ENCODE measurements at regions not wholly inside any gene's neighbourhood (a gene's known extent, or its start where the extent isn't known, plus 50 kb on each side); places are given as distances from the start of the nearest gene placed in this dataset.

DNA sequence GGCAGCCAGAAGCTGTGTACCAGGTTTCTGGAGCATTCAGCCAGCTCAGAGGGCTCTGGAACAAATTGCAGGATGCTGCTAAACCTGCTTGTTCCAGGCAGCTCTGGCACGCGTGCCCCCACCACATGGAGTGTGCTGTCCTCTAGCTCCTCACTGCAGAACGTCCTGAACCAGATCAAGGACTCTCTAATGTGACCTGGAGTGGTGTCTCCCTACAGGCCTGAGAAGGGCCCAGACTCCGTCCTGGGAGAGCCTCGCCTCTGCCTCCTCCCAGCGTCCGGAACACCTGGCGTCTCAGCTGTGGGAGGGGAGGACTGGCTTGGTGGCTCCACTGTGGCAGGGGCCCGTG, 115.6 kb upstream of the GPC1 start:
- no peak for DNase-seq (ENCODE audit: low read depth in 2 of 2)

DNA sequence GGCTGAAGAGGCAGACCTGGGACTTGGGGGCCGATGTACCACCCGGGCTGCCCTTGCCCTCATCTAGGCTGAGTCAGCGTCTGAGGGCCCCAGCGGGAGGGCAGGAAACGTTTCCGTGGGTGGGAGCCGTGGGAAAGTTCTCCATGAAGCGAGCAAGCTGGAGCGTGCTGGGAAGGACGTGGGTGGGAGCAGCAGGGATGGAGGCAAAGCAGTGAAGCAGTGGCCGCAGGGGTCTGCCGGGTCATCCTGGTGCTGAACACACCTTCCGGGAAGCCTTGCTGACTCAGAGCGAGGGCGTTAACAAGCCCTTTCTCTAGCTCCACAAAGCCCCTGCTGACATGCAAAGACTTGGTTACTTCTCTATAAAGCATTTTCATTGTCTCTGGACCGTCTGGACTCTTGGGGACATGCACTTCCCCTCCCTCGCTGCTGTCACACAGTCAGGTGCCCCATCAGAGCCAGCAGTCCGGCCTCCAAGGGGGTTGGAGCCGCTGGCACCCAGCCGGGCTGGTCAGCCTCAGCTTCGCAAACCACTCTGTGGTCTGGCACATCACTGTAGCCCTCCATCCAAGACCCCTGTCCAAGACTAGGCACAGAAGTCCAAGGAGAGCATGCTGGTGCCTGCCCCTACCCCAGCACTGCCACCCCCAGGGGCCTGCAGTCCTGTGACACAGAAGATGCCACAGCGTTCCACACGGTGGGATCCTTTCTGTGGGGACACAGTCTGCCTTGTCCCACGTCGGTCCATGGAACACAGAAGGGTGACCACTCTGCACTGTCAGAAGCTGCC, 115.1 kb upstream of the GPC1 start:
- no peak for DNase-seq (ENCODE audit: low read depth in 2 of 2)

DNA sequence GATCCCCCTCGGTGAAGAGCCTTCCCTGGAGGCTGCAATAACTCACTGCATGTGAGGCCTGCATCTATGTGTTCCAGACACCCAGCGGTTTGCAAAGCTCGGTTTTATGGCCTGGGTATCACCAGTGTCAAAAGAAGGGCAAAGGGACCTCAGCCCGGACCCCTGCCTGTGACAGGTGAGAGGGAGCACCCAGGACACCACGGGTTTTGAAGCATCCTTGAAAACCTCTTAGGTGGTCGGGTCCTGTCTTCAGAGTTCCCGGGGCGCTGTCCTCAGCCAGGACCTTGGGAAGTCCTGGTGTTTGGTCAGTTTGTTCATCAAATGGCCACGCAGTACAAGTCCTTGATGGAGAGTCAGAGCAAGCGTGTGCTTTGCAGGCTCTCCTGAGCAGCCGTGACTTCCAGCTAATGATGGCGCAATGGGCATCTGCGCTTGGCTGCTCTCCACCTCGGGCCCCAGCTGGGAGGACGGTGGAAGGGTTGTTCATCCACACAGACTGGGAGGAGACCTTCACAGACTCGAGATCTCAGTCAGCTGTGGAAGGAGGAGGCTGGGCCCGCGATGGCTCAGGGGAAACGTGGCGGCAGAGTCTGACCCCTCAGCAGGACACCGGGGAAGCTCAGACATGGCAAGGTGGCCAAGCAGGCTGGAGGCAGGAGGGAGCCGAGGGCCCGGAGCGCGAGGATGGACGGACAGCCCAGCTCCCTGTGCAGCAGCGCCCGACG, 113.1 kb upstream of the GPC1 start:
- DNase-seq (ENCODE audit: low read depth in 2 of 2), result no peak

DNA sequence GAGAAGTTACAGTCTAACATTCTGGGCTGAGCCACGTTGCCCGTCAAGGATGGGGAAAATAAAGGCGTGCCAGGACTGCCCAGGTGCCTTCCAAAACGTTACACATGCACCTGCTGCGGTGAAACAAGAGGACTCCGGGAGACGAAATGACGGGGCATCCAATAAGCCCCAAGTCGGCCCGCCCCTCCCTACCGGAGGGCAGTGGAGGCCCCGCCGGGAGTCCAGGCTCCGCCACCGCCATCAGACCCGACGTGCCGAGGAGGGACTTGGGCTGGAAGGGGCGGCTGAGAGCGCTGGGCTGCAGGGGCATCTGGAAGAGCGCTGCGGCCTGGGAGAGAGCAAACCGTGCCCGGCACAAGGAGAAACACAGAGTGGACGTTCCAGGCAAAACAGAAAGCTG, 112.5 kb upstream of the GPC1 start:
- DNase-seq (ENCODE audit: low read depth in 2 of 2), result no peak

DNA sequence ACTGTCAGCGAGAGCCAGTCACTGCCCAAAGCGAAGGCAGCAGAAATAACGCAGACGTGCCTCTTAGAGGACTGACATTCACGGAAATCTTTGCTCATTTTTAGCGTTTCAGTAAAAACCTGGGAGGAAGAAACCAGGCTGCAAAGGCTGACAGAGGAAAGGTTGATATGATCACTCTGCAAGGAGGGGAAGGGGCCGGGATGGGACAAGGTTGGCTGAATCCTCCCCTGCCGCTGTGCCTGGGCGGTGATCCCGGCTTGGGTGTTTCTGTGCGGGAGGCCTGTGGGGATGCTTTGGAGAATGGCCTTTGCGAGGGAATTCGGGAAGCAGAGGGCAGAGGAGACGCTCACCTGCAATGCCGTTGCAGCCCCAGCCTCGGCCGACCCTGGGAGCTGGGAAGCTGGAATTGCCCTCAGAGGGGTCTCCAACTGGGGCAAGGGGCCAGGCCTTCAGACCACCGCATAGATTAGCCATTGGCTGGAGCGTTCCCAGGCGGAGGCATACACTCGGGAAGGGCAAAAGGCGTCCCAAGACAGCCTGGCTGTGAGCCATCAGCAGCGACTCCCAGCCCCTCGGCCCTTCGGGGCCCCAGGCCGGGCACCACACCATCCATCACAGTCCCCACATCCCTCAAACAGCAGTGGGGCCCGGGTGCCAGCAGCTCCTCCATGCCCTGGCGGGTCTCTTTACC, 111.7 kb upstream of the GPC1 start:
- DNase-seq (ENCODE audit: low read depth in 2 of 2), result no peak

DNA sequence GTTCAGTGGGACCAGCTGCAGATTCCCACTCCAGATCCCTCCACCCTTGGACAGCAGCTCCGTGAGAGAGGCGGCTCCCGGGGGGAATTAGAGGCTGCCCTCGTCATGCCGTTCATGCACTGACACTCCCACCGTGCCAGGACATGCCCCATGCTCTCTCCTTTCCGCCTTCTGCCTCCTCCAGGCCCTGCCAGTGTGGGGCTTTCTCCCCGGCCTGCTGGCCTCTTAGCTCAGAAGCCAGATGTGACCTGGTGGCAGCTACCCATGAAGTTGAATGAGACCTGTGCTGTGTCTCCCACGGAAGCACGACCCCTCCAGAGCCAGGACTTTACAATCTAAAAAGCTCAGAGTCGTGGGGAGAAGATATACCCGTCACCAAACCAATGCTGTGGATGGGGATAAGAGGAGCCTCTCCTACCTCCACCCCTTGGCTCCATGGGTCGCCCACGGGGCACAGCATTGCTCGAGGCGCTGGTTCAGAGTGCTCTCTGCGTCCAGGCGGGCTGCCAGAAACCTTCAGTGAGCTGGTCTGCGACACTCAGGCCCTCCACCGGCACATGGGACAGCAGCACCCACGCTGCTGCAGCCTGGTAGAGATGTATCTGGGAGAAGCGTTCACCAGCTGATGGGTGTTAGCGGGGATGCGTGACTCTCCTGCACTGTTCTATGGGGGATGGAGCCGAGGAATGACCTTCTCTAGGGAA, 111.0 kb upstream of the GPC1 start:
- DNase-seq (ENCODE audit: low read depth in 2 of 2), result no peak

DNA sequence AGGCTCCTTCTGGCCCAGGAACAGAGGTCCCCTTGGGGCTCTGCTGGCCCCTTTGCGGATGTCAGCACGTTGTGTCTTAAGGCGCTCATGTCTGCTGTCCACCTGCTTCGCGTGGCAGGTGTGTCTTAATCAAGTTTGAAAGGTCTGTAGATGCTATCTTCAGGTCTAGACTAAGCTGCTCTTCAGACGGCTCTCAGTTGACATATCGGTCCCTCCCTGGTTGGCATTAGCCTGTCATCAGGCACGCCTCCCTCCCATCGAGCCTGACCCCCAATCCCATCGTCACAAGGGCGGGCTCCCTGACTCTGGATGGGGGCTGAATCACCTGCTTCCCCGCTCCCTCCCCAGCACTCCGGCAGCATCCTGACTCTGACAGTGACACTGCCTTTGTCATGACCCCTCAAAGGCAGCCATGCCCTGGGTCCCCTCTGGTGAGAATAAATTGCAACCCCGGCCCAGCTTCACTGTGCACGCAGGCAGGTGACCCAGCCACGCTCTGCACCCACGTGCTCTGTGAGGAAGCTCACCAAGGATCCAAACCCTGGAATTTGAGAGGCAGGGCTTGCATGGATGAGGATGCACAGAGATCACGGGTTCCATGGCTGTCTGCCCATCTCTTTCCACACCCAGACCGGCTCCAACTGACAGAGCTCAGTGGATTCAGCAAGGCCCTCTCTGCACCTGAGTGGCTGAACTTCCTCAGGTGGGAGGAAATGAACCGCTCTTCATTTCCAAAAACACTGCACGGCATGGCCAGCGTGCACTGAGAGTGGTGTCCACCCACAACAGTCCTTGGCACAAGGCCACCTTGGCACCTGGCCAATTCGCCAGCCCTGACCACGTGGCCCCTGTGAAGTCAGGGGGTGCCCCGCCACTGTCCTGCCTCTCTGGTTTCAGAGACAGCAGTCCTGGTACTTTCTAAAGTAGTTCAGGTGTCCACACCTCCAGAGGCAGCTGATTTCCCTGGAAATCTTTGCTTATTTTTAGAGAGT, 110.2 kb upstream of the GPC1 start:
- no peak for DNase-seq (ENCODE audit: low read depth in 2 of 2)

DNA sequence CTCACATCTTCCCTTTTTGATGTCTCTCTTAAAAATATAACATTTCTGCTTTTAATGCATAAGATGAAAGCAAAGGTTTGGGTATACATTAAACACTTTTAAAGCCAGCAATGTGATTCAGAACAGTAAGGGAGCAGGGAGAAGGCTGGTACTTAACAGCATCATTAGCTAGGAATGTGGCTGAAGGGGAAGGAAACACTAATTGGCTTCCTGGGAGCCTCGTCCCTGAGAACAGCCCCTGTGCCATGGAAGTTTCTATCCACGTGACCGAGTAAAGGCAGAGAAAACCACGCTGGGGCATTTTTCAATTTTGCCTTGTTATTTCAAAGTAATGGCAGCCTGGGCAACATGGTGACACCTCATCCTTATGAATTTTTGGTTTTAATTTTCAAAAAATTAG, 109.2 kb upstream of the GPC1 start:
- no peak for DNase-seq (ENCODE audit: low read depth in 2 of 2)

DNA sequence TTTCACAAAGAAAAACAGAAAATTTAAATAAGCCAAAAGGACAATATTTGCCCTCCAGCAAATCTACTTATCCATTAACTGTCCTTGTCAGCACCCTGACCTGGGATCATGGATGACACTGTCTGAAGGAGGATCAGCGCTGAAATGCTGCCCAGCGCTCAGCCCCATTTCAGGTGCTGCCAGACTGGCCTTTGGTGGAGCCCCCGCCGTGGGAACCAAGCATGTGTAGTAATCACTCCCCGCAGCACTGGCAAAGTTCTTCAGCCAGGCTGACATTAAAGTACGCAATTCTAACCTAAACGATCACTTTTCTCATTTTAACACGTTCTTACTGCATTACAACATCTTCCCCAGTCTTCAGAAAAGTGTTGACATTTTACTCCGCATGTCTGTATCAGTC, 108.6 kb upstream of the GPC1 start:
- DNase-seq (ENCODE audit: low read depth in 2 of 2), result no peak

DNA sequence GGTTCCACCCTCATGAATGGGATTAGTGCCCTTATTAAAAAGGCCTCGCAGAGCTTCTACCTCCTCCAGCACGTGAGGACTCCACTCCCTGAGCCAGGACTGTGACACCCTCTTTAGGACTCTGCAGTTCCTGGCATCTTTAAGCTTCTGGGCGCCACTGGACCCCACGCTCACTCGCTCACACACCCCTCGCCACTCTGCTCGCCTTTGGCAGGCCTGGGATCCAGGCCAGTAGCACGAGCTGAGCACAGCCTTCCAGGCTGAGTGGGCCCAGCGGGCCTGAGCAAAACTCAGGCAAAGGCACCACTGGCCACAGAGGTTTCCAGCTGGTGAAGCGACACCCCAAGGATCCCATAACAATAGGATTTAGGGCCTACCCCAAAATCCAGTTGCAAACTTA, 107.9 kb upstream of the GPC1 start:
- no peak for DNase-seq (ENCODE audit: low read depth in 2 of 2)

DNA sequence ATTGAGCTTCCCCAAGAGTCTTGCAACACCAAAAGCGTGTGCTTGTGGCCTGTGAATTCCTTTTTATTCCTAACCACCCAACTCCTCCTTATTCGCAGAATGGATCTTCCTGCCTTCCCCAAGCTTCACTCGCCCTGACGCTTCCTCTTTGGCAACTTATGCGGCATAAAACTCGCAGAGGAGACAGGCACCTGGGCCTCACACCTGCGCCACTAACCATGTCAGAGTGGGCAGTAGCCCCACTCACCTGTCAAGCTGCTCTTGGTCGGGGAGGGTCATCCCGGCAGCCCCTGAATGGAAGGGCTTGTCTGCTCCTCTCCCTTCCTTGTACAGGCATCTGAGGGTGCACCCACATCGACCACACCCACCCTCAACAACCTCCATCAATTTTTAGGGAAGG, 106.9 kb upstream of the GPC1 start:
- no peak for DNase-seq (ENCODE audit: low read depth in 2 of 2)

DNA sequence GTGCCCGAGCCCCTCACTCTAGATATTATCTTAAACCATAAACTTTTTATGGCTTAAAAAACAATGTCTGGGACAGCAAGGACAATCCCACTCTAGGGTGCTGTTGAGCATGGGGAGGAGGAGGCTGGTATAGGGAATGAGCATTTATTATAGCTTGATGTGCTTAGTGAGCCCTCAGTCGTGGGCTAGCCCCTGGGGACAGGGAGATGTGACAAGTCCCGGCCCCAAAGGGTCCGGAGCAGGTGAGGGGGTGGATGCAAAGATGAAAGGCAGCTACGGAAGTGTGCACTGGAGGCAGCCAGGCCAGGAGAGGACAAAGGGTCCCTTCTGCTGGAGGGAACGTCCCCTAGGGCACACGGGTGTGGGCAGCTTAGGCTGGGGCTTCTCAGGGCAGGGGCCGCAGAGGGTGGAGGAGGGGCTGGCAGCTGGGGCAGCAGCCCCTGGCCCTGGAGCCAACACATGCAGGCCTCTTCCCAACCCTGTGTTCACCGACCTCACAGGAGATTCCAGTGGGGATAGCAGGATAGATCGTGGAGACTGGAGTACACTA, 106.3 kb upstream of the GPC1 start:
- no peak for DNase-seq (ENCODE audit: low read depth in 2 of 2)

DNA sequence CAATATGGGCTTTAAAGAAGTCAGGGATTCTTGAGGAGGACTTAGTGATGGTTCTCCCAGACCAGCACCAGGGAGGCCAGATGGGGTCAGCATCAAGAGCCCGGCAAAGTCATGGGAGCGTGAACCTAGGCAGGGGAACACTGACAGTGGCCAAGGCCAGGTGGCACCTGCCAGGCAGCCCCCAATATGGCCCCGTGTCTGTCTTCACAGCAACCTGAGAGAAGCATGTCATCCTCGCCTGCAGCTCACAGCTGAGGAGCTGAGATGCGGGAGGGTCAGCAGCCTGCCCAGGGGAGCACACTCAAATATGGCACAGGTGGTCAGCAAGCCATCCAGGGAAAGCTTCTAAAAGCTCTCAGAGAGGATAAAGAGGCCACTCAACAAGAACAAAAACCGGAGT, 105.7 kb upstream of the GPC1 start:
- DNase-seq (ENCODE audit: low read depth in 2 of 2), result no peak

DNA sequence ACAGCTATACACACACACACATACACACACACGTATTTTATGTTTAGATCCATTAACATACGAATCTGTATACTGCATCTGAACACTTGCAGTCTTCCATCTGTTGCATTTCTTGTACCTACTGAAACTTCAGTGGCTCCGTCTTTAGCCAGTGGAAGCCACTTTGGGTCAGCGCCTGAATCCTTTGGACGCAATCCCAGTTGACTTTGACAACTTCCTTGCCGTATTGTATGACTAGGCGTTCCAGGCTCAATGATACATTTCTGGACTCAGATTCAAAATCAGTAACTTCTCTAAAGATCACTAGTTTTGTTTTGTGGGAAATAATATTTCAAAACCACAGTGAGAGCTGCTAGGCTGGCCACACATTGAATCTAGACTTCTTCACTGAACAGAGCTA, 101.5 kb upstream of the GPC1 start:
- DNase-seq (ENCODE audit: low read depth in 2 of 2), result no peak

DNA sequence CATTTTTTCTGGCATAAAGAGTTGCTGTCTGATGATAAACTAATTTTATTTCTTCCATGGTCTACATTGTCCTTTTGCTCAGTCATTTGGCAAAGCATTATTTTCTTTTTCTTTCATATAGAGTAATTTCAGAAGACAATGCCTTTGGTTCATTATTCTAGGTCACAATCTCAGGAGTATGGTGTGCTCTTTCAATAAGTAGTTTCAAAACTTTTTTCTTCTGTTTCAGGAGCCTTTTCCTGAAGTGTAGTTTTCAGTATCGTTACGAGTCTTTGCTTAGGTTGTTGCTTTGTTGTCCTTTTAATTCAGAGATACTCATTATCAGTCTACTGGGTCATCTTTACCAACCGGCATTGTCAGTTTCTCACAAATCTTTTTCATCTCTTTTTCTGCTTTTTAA, 100.4 kb upstream of the GPC1 start:
- DNase-seq (ENCODE audit: low read depth in 2 of 2), result no peak

DNA sequence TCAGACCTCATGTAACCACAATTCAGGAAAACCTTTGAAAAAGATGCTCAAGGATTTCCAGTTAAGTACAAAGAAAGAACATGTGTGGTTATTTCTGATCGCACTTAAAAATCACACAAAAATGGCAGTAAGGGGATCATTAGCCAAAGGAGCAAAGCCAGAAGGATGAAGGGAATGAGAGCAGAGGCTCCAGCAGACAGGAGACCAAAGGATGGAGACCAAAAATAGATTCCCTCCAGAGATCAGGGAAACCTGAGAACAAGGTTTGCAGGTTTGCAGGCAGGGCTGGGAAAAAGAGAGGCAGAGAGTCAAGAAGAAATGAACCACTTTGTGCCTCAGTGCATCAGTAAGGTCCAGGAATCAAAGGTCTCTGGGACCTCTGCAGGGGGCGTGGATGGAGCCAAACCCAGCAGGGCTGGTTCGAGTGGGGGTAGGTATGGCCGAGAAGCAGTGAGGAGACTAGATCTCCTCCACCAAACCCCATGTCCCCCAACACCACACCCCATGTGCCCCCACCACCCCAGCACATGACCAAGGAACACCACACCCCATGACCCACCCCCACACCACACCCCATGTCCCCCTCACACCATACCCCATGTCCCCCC, 98.5 kb upstream of the GPC1 start:
- DNase-seq (ENCODE audit: low read depth in 2 of 2), result no peak

DNA sequence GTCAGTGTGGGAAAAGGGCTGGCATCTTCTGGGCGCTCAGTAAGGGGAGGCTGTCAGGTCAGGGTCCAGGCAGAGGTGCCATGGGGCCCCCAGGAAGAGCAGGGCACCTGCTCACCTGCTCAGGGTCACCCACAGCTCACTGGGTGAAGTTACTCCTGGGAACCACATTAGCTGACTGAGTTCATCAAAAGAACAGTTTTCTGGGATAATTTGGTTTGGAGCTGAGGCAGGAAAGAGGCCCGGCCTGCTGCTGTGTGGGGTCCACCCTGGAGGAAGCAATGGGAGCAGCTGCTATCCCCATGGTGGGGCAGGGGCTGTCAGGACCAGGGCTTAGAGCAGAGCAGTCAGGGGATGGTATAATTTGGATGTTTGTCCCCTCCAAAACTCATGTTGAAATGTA, 97.2 kb upstream of the GPC1 start:
- DNase-seq (ENCODE audit: low read depth in 2 of 2), result no peak

DNA sequence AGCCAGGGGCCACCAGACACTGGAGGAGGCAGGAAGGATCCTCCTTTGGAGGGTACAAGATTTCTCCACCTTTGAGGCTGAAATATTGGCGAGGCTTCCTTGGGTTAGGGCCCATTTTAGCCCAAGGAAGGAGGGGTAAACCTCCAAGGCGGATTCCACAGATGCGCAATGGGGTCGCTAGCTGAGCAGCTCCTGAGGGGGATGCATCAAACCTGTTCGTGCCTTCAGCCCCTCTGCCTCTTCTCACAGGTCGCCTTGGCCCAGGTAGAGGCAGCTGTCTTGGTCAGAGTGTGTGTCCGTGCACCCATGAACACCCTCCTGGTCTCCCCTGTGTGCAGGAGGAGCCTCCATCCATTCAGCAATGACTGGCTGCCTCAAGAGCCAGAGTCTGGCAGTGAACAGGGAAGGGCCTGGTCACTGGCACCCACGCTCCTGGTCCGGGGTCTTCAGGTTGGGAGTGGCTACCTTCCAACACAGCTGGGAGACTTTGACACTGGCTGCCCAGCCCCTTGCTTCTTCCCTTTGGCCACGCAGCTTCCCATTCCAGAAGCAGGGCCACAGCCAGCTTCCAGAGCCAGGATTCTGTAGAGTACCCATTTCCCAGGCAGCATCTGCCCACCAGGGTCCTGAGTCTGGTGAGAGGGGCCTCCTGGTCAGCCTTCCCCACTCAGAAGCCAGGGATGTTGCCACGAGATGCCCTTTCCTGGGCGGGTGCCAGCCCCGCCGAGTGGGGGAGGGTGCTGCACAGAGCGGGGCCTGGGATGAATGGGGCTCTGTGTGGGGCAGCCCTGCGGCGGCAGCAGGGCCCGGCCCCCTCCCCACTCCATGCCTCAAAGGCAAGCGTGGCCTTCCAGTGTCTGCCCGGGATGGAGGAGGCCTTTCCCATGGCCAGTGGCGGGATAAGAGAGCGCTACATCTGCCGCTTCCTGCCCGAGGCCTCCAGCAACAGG, 95.8 kb upstream of the GPC1 start:
- DNase-seq (ENCODE audit: low read depth in 2 of 2), result no peak

DNA sequence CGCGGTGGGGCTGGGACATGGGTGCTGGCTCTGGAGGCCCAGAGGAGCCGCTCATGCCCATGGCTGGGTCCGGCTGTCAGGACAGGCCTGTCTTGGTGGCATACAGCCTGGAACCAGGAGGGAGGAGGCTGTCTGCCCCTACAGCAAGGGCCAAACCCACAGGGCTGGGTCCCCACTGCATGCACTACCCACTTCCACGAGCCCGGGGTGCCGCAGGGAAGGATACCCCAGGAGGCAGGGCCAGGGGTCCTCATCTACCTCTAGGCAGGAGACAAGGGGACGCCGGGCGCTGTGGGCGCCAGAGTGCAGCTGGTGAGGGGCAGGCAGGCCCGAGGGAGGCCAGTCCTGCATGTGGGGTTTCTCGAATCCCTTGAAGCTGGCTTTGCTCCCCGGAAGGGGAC, 95.1 kb upstream of the GPC1 start:
- DNase-seq (ENCODE audit: low read depth in 2 of 2), result no peak

Data from stimulated activated CD8-positive, alpha-beta memory T cell treated with anti-CD3 and anti-CD28 coated beads, Interleukin-2, amount 100 ng/mL, for 1 hour (primary cell).